Esophagus muscularis mucosa (tissue), 4 donors: ENCODE measurements at regions not wholly inside any gene's neighbourhood (a gene's known extent, or its start where the extent isn't known, plus 50 kb on each side); places are given as distances from the start of the nearest gene placed in this dataset.

Experiments used
- DNase-seq: peaks from one replicate; pipeline ENCODE4 v3.0.0-alpha.2; 2017; ENCODE audit errors: extremely low spot score
- H3K27ac ChIP-seq, 4 donors: fragments of 200-600 bp; sonication (generic); replicated peaks in 1 of 4; 1 replicate in 3 of 4; 2 replicates in 1 of 4; pipeline ENCODE4 v1.5.1; 2016 to 2019; ENCODE audit warnings: mild to moderate bottlenecking in 1 of 4
- H3K27me3 ChIP-seq, 4 donors: fragments of 200-600 bp; sonication (generic); one replicate each; pipeline versions ENCODE4 v1.5.1 to v1.6.0; 2016 to 2019
- H3K36me3 ChIP-seq, 4 donors: fragments of 200-600 bp; sonication (generic); one replicate each; pipeline ENCODE4 v1.5.1; 2016 to 2019
- H3K4me1 ChIP-seq, 4 donors: fragments of 200-600 bp; sonication (generic); one replicate each; pipeline ENCODE4 v1.5.1; 2016 to 2019
- H3K4me3 ChIP-seq, 4 donors: fragments of 200-600 bp; sonication (generic); 1 replicate in 2 of 4; 2 replicates in 2 of 4; pipeline ENCODE4 v1.5.1; 2016 to 2019; ENCODE audit warnings: mild to moderate bottlenecking in 4 of 4, moderate library complexity in 1 of 4
- H3K9me3 ChIP-seq, 4 donors: fragments of 200-600 bp; sonication (generic); 1 replicate in 3 of 4; 2 replicates in 1 of 4; pipeline ENCODE4 v1.5.1; 2016 to 2019
- CTCF ChIP-seq, 3 experiments: fragments of 200-600 bp in 2 of 3; fragments of 450-650 bp in 1 of 3; sonication (generic) in 2 of 3; IDR thresholded peaks; one replicate each; pipeline ENCODE4 v1.5.1; 2017 to 2019; ENCODE audit warnings: antibody characterized with exemption in 3 of 3, mild to moderate bottlenecking in 2 of 3, moderate library complexity in 1 of 3
- EP300 ChIP-seq: sonication (generic); formaldehyde crosslinking; IDR thresholded peaks from one replicate; pipeline ENCODE4 v1.6.1; 2017; ENCODE audit warnings: antibody characterized with exemption
- POLR2A ChIP-seq: fragments of 450-650 bp; IDR thresholded peaks from one replicate; pipeline ENCODE4 v1.6.1; 2017; ENCODE audit warnings: antibody characterized with exemption, moderate library complexity, mild to moderate bottlenecking, low read depth
- POLR2AphosphoS5 ChIP-seq, 2 donors: sonication (generic); formaldehyde crosslinking; IDR thresholded peaks; one replicate each; pipeline ENCODE4 v1.6.1; 2017; ENCODE audit warnings: antibody characterized with exemption in 2 of 2
- WGBS: methylation state at CpG from one replicate; pipeline ENCODE4 v1.1.5; 2018; 5-methylcytosine and 5-hydroxymethylcytosine counted together
- intact Hi-C: fragments of 100-400 bp; cut with DNase I; formaldehyde crosslinking; loops from one replicate; pipeline ENCODE4 v1.15.1; 2023

- no peak overlapping the region for H3K4me3 ChIP-seq
- DNase-seq: no peak
- no peaks in the 10 kb centered on the region for H3K27me3 ChIP-seq
- no peaks in the 10 kb centered on the region for H3K36me3 ChIP-seq
- peak; percentile 45 to 59 for TF ChIP-seq POLR2AphosphoS5 (IDR thresholded peaks at IDR 0.05)
- no peak for TF ChIP-seq EP300
- no peaks in the 10 kb centered on the region for H3K9me3 ChIP-seq
- peaks cover 13 to 54% (median 49%) of the 10 kb centered on the region in 4 donors for H3K4me1 ChIP-seq
- intact Hi-C loops: no loop called here
- whole genome bisulfite sequencing: 38% methylated on average over 1 of the region's 1 CpG
- H3K27ac ChIP-seq: peak overlapping the region in 3 of 4 donors; percentile 57 to 72 (median 61)
Measured at GRCh38 chr15:47409038-47409437, 308.3 kb upstream of the SEMA6D start.

GRCh38 chr15:47409600-47409999 is 307.7 kb upstream of the SEMA6D start:
- Histone ChIP-seq H3K27ac (peak overlapping the region in 3 of 4 donors; percentile 57 to 72 (median 61)), H3K9me3 (no peaks in the 10 kb centered on the region), H3K27me3 (no peaks in the 10 kb centered on the region), H3K4me1 (peaks cover 13 to 57% (median 52%) of the 10 kb centered on the region in 4 donors), H3K4me3 (no peak overlapping the region), H3K36me3 (no peaks in the 10 kb centered on the region)
- no peak for DNase-seq
- intact Hi-C loops: no loop called here
- 85% methylated on average over 2 of the region's 2 CpGs for WGBS
- TF ChIP-seq CTCF (IDR thresholded peaks at IDR 0.05) (no peak), EP300 (no peak), POLR2A (no peak), POLR2AphosphoS5 (IDR thresholded peaks at IDR 0.05) (no peak)

- intact Hi-C loops: no loop called here
- TF ChIP-seq POLR2A (no peak), EP300 (no peak), CTCF (IDR thresholded peaks at IDR 0.05) (no peak), POLR2AphosphoS5 (IDR thresholded peaks at IDR 0.05) (no peak)
- H3K36me3 ChIP-seq: no peaks in the 10 kb centered on the region
- no peak for DNase-seq
- H3K9me3 ChIP-seq: no peaks in the 10 kb centered on the region
- H3K4me1 ChIP-seq: peaks cover 13 to 64% (median 58%) of the 10 kb centered on the region in 4 donors
- 52% methylated on average over 3 of the region's 3 CpGs for WGBS
- no peak overlapping the region for H3K27ac ChIP-seq
- no peaks in the 10 kb centered on the region for H3K27me3 ChIP-seq
- no peak overlapping the region for H3K4me3 ChIP-seq
Measured at GRCh38 chr15:47410247-47410646, 307.1 kb upstream of the SEMA6D start.

GRCh38 chr15:47411733-47412132 is 305.6 kb upstream of the SEMA6D start:
- H3K36me3 ChIP-seq: no peaks in the 10 kb centered on the region
- H3K27ac ChIP-seq: no peak overlapping the region
- H3K9me3 ChIP-seq: no peaks in the 10 kb centered on the region
- DNase-seq: no peak
- H3K27me3 ChIP-seq: no peaks in the 10 kb centered on the region
- H3K4me1 ChIP-seq: peaks cover 13 to 68% (median 64%) of the 10 kb centered on the region in 4 donors
- intact Hi-C loops: no loop called here
- WGBS: 78% methylated on average over 3 of the region's 4 CpGs
- no peak overlapping the region for H3K4me3 ChIP-seq
- TF ChIP-seq POLR2A (no peak), CTCF (IDR thresholded peaks at IDR 0.05) (no peak), POLR2AphosphoS5 (IDR thresholded peaks at IDR 0.05) (no peak), EP300 (no peak)

GRCh38 chr15:47412136-47412535 is 305.2 kb upstream of the SEMA6D start:
- intact Hi-C loops: no loop called here
- Histone ChIP-seq H3K36me3 (no peaks in the 10 kb centered on the region), H3K4me3 (no peak overlapping the region), H3K9me3 (no peaks in the 10 kb centered on the region), H3K4me1 (peaks cover 13 to 68% (median 64%) of the 10 kb centered on the region in 4 donors), H3K27me3 (no peaks in the 10 kb centered on the region), H3K27ac (no peak overlapping the region)
- no peak for DNase-seq
- WGBS: 44% methylated on average over 3 of the region's 3 CpGs
- TF ChIP-seq CTCF (IDR thresholded peaks at IDR 0.05) (no peak), POLR2AphosphoS5 (IDR thresholded peaks at IDR 0.05) (no peak), EP300 (no peak), POLR2A (no peak)
